ENCODE measurements at regions not wholly inside any gene's neighbourhood (a gene's known extent, or its start where the extent isn't known, plus 50 kb on each side); places are given as distances from the start of the nearest gene placed in this dataset.

- H3K9me3 ChIP-seq, result no peaks in the 10 kb centered on the region
- no peak overlapping the region for H3K4me3 ChIP-seq
- H3K27me3 ChIP-seq, result no peaks in the 10 kb centered on the region
- no peak for DNase-seq (ENCODE audit: low spot score)
- no peaks in the 10 kb centered on the region for H3K36me3 ChIP-seq
- TF ChIP-seq CTCF (IDR thresholded peaks at IDR 0.05), result no peak
- H3K4me1 ChIP-seq, result no peaks in the 10 kb centered on the region
- H3K27ac ChIP-seq, result no peak overlapping the region
These were observed 51.8 kb upstream of the PAX1 start for GRCh38 chr20:21653628-21654027.

- DNase-seq (ENCODE audit: low spot score), result no peak
- peaks cover 0 to 18% of the 10 kb centered on the region in 2 donors for H3K9me3 ChIP-seq
- no peak for TF ChIP-seq CTCF (IDR thresholded peaks at IDR 0.05)
- H3K4me1 ChIP-seq, result no peaks in the 10 kb centered on the region
- H3K36me3 ChIP-seq, result no peaks in the 10 kb centered on the region
- H3K27ac ChIP-seq, result no peak overlapping the region
- H3K27me3 ChIP-seq, result no peaks in the 10 kb centered on the region
- no peak overlapping the region for H3K4me3 ChIP-seq
These were observed 62.0 kb upstream of the PAX1 start for GRCh38 chr20:21643417-21643816.

GRCh38 chr20:21640556-21640955 is 64.9 kb upstream of the PAX1 start:
- Histone ChIP-seq H3K27me3 (no peaks in the 10 kb centered on the region), H3K4me3 (no peak overlapping the region), H3K9me3 (peaks cover 0 to 2% of the 10 kb centered on the region in 2 donors), H3K4me1 (no peaks in the 10 kb centered on the region), H3K27ac (no peak overlapping the region), H3K36me3 (no peaks in the 10 kb centered on the region)
- DNase-seq (ENCODE audit: low spot score), result no peak
- TF ChIP-seq CTCF (IDR thresholded peaks at IDR 0.05), result no peak

- DNase-seq (ENCODE audit: low spot score), result no peak
These were observed 71.6 kb upstream of the PAX1 start for GRCh38 chr20:21633829-21634228.

GRCh38 chr20:21632735-21633053 is 72.8 kb upstream of the PAX1 start:
- H3K27ac ChIP-seq, result no peak overlapping the region
- no peaks in the 10 kb centered on the region for H3K36me3 ChIP-seq
- H3K4me3 ChIP-seq, result no peak overlapping the region
- no peaks in the 10 kb centered on the region for H3K9me3 ChIP-seq
- no peaks in the 10 kb centered on the region for H3K4me1 ChIP-seq
- no peak for TF ChIP-seq CTCF (IDR thresholded peaks at IDR 0.05)
- DNase-seq (ENCODE audit: low spot score), result no peak
- H3K27me3 ChIP-seq, result no peaks in the 10 kb centered on the region

More at GRCh38 chr20:21633829-21634228, 71.6 kb upstream of the PAX1 start:
- Histone ChIP-seq H3K36me3 (no peaks in the 10 kb centered on the region), H3K9me3 (no peaks in the 10 kb centered on the region), H3K4me3 (no peak overlapping the region), H3K4me1 (no peaks in the 10 kb centered on the region), H3K27me3 (no peaks in the 10 kb centered on the region), H3K27ac (no peak overlapping the region)
- no peak for TF ChIP-seq CTCF (IDR thresholded peaks at IDR 0.05)

GRCh38 chr20:21632031-21632734 is 73.3 kb upstream of the PAX1 start:
- Histone ChIP-seq H3K4me3 (no peak overlapping the region), H3K36me3 (no peaks in the 10 kb centered on the region), H3K4me1 (no peaks in the 10 kb centered on the region), H3K9me3 (no peaks in the 10 kb centered on the region), H3K27me3 (no peaks in the 10 kb centered on the region), H3K27ac (no peak overlapping the region)
- no peak for DNase-seq (ENCODE audit: low spot score)
- TF ChIP-seq CTCF (IDR thresholded peaks at IDR 0.05), result no peak
